Peyer's patch (tissue), 4 donors: ENCODE measurements at regions not wholly inside any gene's neighbourhood (a gene's known extent, or its start where the extent isn't known, plus 50 kb on each side); places are given as distances from the start of the nearest gene placed in this dataset.

Experiments
- DNase-seq, 3 donors: peaks; one replicate each; pipeline ENCODE4 v3.0.0-alpha.2; 2017 to 2019
- H3K27ac ChIP-seq, 4 donors: fragments of 200-600 bp; sonication (generic); one replicate each; pipeline ENCODE4 v1.5.1; 2016 to 2019
- H3K27me3 ChIP-seq, 2 donors: fragments of 200-600 bp; sonication (generic); one replicate each; pipeline ENCODE4 v1.5.1; 2019
- H3K36me3 ChIP-seq, 3 donors: fragments of 200-600 bp; sonication (generic); one replicate each; pipeline ENCODE4 v1.5.1; 2016 to 2019
- H3K4me1 ChIP-seq, 4 donors: fragments of 200-600 bp; sonication (generic); one replicate each; pipeline ENCODE4 v1.5.1; 2016 to 2019
- H3K4me3 ChIP-seq, 4 donors: fragments of 200-600 bp; sonication (generic); 1 replicate in 3 of 4; 2 replicates in 1 of 4; pipeline ENCODE4 v1.5.1; 2016 to 2019; ENCODE audit warnings: mild to moderate bottlenecking in 1 of 4
- H3K9me3 ChIP-seq, 4 donors: fragments of 200-600 bp; sonication (generic); one replicate each; pipeline ENCODE4 v1.5.1; 2016 to 2019; ENCODE audit warnings: mild to moderate bottlenecking in 1 of 4
- POLR2A ChIP-seq, 2 donors: fragments of 450-650 bp; IDR thresholded peaks; one replicate each; pipeline ENCODE4 v1.5.1; 2017; ENCODE audit warnings: antibody characterized with exemption in 2 of 2, mild to moderate bottlenecking in 2 of 2, moderate library complexity in 2 of 2
- TF ChIP-seq, protein P1 (sequence below), 6 experiments: fragments of 450-650 bp in 4 of 6; fragments of 200-600 bp in 2 of 6; sonication (generic) in 1 of 6; IDR thresholded peaks; one replicate each; pipeline ENCODE4 v1.5.1; 2017 to 2019; ENCODE audit warnings: antibody characterized with exemption in 6 of 6, mild to moderate bottlenecking in 3 of 6, moderate library complexity in 1 of 6

DNA sequence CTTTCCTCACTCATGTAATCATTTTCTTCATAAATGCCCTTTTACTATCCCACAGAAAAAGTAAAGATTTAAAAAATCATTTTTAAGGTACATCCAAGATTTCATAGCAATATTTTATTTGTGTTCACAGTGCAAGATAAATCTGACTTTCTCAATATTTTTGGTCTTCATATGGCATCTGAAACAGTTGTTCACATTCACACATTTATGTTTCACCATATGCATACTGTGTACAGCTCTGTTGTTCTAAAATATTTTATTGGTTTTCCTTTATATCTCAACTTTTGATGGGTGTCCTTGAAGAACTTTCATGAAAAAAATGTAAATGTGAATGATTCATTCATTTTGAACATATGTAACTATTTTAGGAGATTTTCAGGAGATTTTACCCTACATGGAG, 348.7 kb downstream of the SNAPC1 start:
- H3K4me3 ChIP-seq: no peak overlapping the region
- H3K36me3 ChIP-seq: no peaks in the 10 kb centered on the region
- H3K4me1 ChIP-seq: no peaks in the 10 kb centered on the region
- no peaks in the 10 kb centered on the region for H3K9me3 ChIP-seq
- DNase-seq: no peak
- H3K27me3 ChIP-seq: no peaks in the 10 kb centered on the region
- no peak overlapping the region for H3K27ac ChIP-seq
- TF ChIP-seq, protein P1, sequence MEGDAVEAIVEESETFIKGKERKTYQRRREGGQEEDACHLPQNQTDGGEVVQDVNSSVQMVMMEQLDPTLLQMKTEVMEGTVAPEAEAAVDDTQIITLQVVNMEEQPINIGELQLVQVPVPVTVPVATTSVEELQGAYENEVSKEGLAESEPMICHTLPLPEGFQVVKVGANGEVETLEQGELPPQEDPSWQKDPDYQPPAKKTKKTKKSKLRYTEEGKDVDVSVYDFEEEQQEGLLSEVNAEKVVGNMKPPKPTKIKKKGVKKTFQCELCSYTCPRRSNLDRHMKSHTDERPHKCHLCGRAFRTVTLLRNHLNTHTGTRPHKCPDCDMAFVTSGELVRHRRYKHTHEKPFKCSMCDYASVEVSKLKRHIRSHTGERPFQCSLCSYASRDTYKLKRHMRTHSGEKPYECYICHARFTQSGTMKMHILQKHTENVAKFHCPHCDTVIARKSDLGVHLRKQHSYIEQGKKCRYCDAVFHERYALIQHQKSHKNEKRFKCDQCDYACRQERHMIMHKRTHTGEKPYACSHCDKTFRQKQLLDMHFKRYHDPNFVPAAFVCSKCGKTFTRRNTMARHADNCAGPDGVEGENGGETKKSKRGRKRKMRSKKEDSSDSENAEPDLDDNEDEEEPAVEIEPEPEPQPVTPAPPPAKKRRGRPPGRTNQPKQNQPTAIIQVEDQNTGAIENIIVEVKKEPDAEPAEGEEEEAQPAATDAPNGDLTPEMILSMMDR (IDR thresholded peaks at IDR 0.05): no peak
- TF ChIP-seq POLR2A (IDR thresholded peaks at IDR 0.05): no peak

DNA sequence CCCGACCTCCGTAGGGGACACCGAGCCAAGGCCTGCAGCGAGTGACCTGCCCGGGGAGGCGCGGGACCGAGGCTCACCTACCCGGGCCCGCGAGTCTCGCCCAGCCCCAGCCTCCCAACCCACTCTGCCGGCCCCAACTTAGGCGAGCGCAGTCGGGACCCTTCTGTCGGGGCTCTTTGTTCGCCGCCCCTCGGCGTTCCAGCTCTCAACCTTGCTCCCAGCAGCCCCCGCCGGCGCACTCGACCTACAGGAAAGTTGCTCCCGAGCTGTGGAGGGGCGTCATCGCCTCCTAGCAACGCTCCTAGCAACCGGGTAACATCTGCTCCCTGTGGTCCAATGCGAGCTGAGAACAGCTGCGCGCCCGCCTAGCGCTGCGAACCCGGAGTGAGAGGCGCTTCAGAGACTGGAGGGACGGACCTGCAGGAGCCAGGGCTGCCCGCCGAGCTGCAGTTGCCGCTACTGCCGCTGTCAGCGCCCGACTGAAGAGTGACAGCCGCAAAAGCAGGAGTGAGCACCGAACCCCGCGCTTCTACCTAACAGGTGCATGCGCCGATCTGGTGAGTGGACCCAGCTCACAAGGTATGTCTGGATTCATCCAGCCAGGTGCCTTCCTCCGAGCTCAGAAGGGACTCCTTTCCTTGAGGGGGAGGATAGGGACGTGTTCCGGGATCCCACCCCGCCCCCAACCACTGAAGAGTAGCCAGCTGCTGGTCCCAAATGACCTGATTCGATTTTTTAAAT, 355.0 kb downstream of the SNAPC1 start:
- Histone ChIP-seq H3K27me3 (no peaks in the 10 kb centered on the region), H3K9me3 (no peaks in the 10 kb centered on the region), H3K27ac (no peak overlapping the region), H3K4me1 (peaks cover 0 to 8% (median 4%) of the 10 kb centered on the region in 4 donors), H3K36me3 (no peaks in the 10 kb centered on the region), H3K4me3 (peak overlapping the region; percentile 19 to 42 (median 22))
- peak; percentile 55 to 86 (median 77) for DNase-seq
- TF ChIP-seq, protein P1 (IDR thresholded peaks at IDR 0.05): peak in 4 of 6 experiments; percentile 7 to 38 (median 27)
- no peak for TF ChIP-seq POLR2A (IDR thresholded peaks at IDR 0.05)

DNA sequence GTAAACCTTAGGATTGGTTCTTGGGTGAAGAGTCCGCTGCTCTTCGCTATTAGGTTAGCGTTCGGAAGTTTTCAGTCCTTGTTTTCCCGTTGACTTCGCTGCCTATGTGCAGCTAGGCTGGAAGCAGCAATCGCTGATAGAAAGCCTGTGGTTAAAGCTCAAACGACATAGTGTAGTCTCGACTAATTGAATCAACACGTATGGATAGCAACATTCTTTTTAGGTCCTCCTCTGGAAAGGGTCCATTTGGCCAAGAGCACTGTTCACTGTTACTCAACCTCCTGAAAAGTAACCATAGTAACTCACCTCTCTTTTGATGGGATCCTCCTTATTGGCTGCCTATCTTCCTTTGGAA, 355.5 kb downstream of the SNAPC1 start:
- Histone ChIP-seq H3K27me3 (no peaks in the 10 kb centered on the region), H3K4me3 (peak overlapping the region; percentile 19 to 42 (median 22)), H3K9me3 (no peaks in the 10 kb centered on the region), H3K36me3 (no peaks in the 10 kb centered on the region), H3K27ac (no peak overlapping the region), H3K4me1 (peaks cover 0 to 8% (median 4%) of the 10 kb centered on the region in 4 donors)
- DNase-seq: no peak
- TF ChIP-seq POLR2A (IDR thresholded peaks at IDR 0.05): no peak
- TF ChIP-seq, protein P1 (IDR thresholded peaks at IDR 0.05): no peak

DNA sequence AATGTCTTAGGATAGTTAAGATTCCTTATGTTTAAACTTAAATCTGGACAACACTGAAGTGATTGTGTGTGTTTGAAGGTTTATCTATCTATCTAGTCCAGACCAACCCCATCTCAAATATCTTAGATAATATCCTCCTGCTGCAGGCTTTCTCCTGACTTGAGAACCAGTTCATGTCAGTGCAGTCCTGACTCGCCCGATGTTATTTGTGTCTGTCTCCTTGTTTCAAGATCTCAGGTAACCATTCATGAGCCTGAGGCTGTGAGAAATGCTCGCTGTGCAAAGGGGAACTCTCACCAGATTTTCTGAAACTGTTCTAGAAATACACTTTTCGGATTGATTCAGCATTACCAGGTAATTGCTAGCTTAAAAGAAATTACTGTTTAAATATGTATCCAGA, 356.2 kb downstream of the SNAPC1 start:
- Histone ChIP-seq H3K36me3 (no peaks in the 10 kb centered on the region), H3K4me3 (no peak overlapping the region), H3K4me1 (peaks cover 0 to 8% (median 4%) of the 10 kb centered on the region in 4 donors), H3K27me3 (no peaks in the 10 kb centered on the region), H3K27ac (no peak overlapping the region), H3K9me3 (no peaks in the 10 kb centered on the region)
- TF ChIP-seq, protein P1 (IDR thresholded peaks at IDR 0.05): no peak
- TF ChIP-seq POLR2A (IDR thresholded peaks at IDR 0.05): no peak
- no peak for DNase-seq

DNA sequence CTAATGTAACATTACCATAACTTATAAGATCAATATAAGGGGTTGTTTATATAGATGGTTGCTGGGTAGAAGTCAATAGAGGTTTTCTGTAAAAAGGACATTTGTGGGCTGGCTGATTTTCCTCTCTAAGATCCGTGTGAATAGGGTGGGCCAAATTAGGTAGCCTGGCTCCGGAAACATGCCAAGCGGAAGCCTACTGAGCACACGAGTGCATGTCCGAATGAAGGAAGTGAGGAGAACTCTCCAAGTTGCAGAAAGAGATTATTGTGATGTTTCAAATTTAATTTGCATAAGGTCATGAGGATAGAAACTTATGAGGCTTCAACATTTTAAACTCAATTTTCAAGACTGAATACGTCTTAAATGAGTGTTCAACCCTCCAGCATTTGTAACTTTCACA, 356.7 kb downstream of the SNAPC1 start:
- Histone ChIP-seq H3K27ac (no peak overlapping the region), H3K36me3 (no peaks in the 10 kb centered on the region), H3K27me3 (no peaks in the 10 kb centered on the region), H3K4me3 (no peak overlapping the region), H3K9me3 (no peaks in the 10 kb centered on the region), H3K4me1 (peaks cover 0 to 8% (median 4%) of the 10 kb centered on the region in 4 donors)
- no peak for TF ChIP-seq POLR2A (IDR thresholded peaks at IDR 0.05)
- TF ChIP-seq, protein P1 (IDR thresholded peaks at IDR 0.05): no peak
- no peak for DNase-seq
